Progenitor cell of endocrine pancreas (in vitro differentiated cells): ENCODE measurements at regions not wholly inside any gene's neighbourhood (a gene's known extent, or its start where the extent isn't known, plus 50 kb on each side); places are given as distances from the start of the nearest gene placed in this dataset.

Experiments used
- DNase-seq: peaks from one replicate; pipeline ENCODE4 v3.0.0; 2021; ENCODE audit warnings: low spot score; ENCODE audit not compliant: unreplicated experiment
- H3K27ac Mint-ChIP-seq: 2 replicates; pipeline ENCODE4 v1.8.0; 2021; ENCODE audit warnings: mild to moderate bottlenecking, moderate library complexity, mixed read lengths
- H3K27me3 Mint-ChIP-seq: 2 replicates; pipeline ENCODE4 v1.8.0; 2021; ENCODE audit warnings: mixed read lengths
- H3K36me3 Mint-ChIP-seq: 2 replicates; pipeline ENCODE4 v1.8.0; 2022; ENCODE audit warnings: mixed read lengths; ENCODE audit not compliant: insufficient read depth
- H3K4me1 Mint-ChIP-seq: 2 replicates; pipeline ENCODE4 v1.8.0; 2021; ENCODE audit warnings: low read depth, mixed read lengths
- H3K4me3 Mint-ChIP-seq: 2 replicates; pipeline ENCODE4 v1.8.0; 2021; ENCODE audit warnings: low read depth, mild to moderate bottlenecking, moderate library complexity, mixed read lengths
- H3K9me3 Mint-ChIP-seq: 2 replicates; pipeline ENCODE4 v1.8.0; 2021; ENCODE audit warnings: low read depth, mixed read lengths
- TF ChIP-seq, protein P1 (sequence below): fragments of 200-600 bp; sonication (generic); IDR thresholded peaks from one replicate; pipeline ENCODE4 v1.5.0; 2021; ENCODE audit warnings: antibody characterized with exemption, mild to moderate bottlenecking; ENCODE audit not compliant: unreplicated experiment

DNA sequence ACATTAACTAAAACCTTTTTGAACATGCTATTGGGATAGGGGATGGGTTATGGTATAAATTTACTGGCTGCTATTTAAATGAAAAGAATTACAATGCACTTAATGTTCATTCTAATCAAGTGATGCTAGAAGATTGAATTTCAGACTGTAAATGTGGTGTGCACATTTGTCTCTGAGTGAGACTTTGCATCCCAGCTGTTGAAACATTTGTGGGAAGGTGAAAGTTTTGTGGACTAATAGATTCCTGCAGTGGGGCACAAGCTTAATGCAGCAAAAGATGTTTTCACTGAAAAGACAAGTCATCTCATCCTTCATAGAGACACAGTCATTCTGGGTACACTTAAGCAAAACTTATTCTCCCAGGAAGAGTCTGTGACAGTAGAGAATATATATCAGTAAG, 323.6 kb downstream of the NFIB start:
- H3K27me3 Mint-ChIP-seq = no peaks in the 10 kb centered on the region
- TF ChIP-seq, protein P1, sequence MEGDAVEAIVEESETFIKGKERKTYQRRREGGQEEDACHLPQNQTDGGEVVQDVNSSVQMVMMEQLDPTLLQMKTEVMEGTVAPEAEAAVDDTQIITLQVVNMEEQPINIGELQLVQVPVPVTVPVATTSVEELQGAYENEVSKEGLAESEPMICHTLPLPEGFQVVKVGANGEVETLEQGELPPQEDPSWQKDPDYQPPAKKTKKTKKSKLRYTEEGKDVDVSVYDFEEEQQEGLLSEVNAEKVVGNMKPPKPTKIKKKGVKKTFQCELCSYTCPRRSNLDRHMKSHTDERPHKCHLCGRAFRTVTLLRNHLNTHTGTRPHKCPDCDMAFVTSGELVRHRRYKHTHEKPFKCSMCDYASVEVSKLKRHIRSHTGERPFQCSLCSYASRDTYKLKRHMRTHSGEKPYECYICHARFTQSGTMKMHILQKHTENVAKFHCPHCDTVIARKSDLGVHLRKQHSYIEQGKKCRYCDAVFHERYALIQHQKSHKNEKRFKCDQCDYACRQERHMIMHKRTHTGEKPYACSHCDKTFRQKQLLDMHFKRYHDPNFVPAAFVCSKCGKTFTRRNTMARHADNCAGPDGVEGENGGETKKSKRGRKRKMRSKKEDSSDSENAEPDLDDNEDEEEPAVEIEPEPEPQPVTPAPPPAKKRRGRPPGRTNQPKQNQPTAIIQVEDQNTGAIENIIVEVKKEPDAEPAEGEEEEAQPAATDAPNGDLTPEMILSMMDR = no peak
- no peaks in the 10 kb centered on the region for H3K36me3 Mint-ChIP-seq
- H3K4me3 Mint-ChIP-seq = no peak overlapping the region
- no peak overlapping the region for H3K27ac Mint-ChIP-seq
- peaks cover 9% of the 10 kb centered on the region for H3K4me1 Mint-ChIP-seq
- DNase-seq = no peak
- H3K9me3 Mint-ChIP-seq = peaks cover 5% of the 10 kb centered on the region

DNA sequence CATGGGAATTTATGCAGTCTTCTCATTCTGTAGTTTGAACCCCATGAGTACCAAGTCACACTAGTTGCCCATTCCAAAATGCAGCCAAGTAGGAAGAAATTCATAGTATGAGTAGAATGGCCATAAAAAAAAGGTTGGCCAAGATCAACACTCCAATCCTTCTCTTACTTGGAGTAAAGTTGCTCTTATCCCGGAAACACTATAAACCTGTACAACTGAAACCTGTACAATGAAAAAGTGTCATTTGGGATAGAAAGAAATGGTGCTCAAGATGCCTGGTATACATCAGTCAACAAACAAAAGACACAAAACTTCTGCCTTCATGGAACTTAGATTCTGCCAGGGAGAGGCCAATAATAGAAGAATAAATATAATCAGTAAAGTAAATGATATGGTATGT, 325.0 kb downstream of the NFIB start:
- H3K4me1 Mint-ChIP-seq = peaks cover 9% of the 10 kb centered on the region
- H3K27me3 Mint-ChIP-seq = no peaks in the 10 kb centered on the region
- H3K27ac Mint-ChIP-seq = no peak overlapping the region
- H3K36me3 Mint-ChIP-seq = no peaks in the 10 kb centered on the region
- DNase-seq = no peak
- H3K4me3 Mint-ChIP-seq = no peak overlapping the region
- TF ChIP-seq, protein P1 = no peak
- peaks cover 5% of the 10 kb centered on the region for H3K9me3 Mint-ChIP-seq

- TF ChIP-seq, protein P1 = no peak
- Mint-ChIP-seq H3K9me3 (no peaks in the 10 kb centered on the region), H3K4me3 (no peak overlapping the region), H3K27ac (peak overlapping the region; percentile 8), H3K36me3 (no peaks in the 10 kb centered on the region), H3K27me3 (no peaks in the 10 kb centered on the region), H3K4me1 (peaks cover 12% of the 10 kb centered on the region)
- DNase-seq = no peak
These were observed 330.3 kb downstream of the NFIB start for GRCh38 chr9:13983607-13984006.

GRCh38 chr9:13979941-13980318, 334.0 kb downstream of the NFIB start:
- H3K27me3 Mint-ChIP-seq = no peaks in the 10 kb centered on the region
- DNase-seq = no peak
- H3K9me3 Mint-ChIP-seq = no peaks in the 10 kb centered on the region
- TF ChIP-seq, protein P1 = no peak
- peaks cover 14% of the 10 kb centered on the region for H3K4me1 Mint-ChIP-seq
- no peaks in the 10 kb centered on the region for H3K36me3 Mint-ChIP-seq
- no peak overlapping the region for H3K4me3 Mint-ChIP-seq
- H3K27ac Mint-ChIP-seq = peak overlapping the region; percentile 78

DNA sequence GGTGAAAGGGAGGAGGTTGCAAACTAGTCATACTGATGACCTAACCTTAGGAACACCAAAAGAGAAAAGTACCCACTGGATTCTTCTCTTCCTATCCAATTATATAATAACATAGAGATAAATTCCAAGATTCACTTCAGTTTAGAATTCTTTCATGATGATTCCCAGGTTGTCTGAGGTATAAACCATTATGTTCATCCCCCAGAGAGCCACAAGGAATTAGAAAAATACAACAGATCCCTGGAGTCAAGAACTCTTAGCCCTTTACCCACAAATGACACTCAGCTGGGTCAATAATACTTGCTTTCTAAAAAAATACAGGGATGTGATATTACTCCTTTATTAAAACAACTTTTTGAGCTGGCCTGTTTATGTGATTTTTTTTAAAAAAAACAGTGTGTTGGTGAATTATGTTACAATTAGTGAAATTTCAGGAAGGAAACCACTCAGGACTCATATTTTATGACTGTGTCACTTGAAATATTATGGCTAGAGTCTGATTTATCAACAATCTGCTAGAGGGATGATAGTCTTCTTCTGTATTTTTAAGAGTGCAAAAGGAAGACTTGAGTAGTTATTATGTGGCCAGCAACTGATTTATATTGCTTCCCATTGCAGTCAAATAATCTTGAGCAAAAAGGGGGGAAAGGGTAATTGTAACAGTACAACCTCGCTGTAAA, 338.2 kb downstream of the NFIB start:
- TF ChIP-seq, protein P1 = no peak
- Mint-ChIP-seq H3K36me3 (no peaks in the 10 kb centered on the region), H3K4me1 (peaks cover 14% of the 10 kb centered on the region)

More for the DNA sequence above, 338.2 kb downstream of the NFIB start:
- no peak for DNase-seq
- Mint-ChIP-seq H3K4me3 (no peak overlapping the region), H3K27ac (no peak overlapping the region), H3K9me3 (no peaks in the 10 kb centered on the region), H3K27me3 (peaks cover 4% of the 10 kb centered on the region)
